IMR-90 (cell line): ENCODE measurements at regions not wholly inside any gene's neighbourhood (a gene's known extent, or its start where the extent isn't known, plus 50 kb on each side); places are given as distances from the start of the nearest gene placed in this dataset.

Source experiments
- ATAC-seq: fragments of 200-7000 bp; cut with Tn5 transposase; 2 replicates; pipeline ENCODE4 v1.9.1; 2020; ENCODE audit warnings: low read depth, mild to moderate bottlenecking, moderate library complexity
- BruUV-seq: library from RNA; stranded (reverse); fragments of 400-500 nt; replicated peaks from 2 replicates; lab custom pipeline; 2021; lab: Mats Ljungman, UMichigan
- CTCF ChIA-PET: fragments of 300-600 bp; formaldehyde crosslinking; extraction: SDS; loops from one replicate; lab custom pipeline; 2021; ENCODE audit warnings: antibody characterized with exemption; lab: Yijun Ruan, JAX
- POLR2A ChIA-PET: fragments of 300-600 bp; sonication (Branson Sonifier 250); formaldehyde crosslinking; loops from one replicate; lab custom pipeline; 2022; ENCODE audit warnings: antibody characterized with exemption; ENCODE audit not compliant: unreplicated experiment; lab: Charles Lee
- DNase-seq: peaks from one replicate; pipeline ENCODE4 v3.0.0; 2013
- H2AFZ ChIP-seq: replicated peaks from 2 replicates; pipeline ENCODE3; 2013; ENCODE audit warnings: low read length, mild to moderate bottlenecking; ENCODE audit not compliant: poor library complexity
- H2AK5ac ChIP-seq: 2 replicates; pipeline ENCODE4 v1.6.1; 2013; ENCODE audit warnings: low read depth, low read length, inconsistent platforms
- H2AK9ac ChIP-seq: replicated peaks from 2 replicates; pipeline ENCODE3; 2013; ENCODE audit warnings: mild to moderate bottlenecking, low read depth, low read length, moderate library complexity; ENCODE audit not compliant: poor library complexity
- H2BK120ac ChIP-seq: 2 replicates; pipeline ENCODE4 v1.6.1; 2013; ENCODE audit warnings: low read depth, low read length, inconsistent platforms
- H2BK15ac ChIP-seq: 3 replicates; pipeline ENCODE4 v1.6.1; 2013; ENCODE audit warnings: low read depth, low read length, inconsistent platforms
- H2BK20ac ChIP-seq: 2 replicates; pipeline ENCODE4 v1.6.1; 2013; ENCODE audit warnings: low read depth, mild to moderate bottlenecking, inconsistent platforms, low read length, moderate library complexity
- H2BK5ac ChIP-seq: 2 replicates; pipeline ENCODE4 v1.6.1; 2013; ENCODE audit warnings: mild to moderate bottlenecking, low read depth, low read length, inconsistent platforms; ENCODE audit not compliant: poor library complexity, severe bottlenecking
- H3K14ac ChIP-seq: replicated peaks from 2 replicates; pipeline ENCODE4 v1.6.1; 2013; ENCODE audit warnings: low read depth, low read length, inconsistent platforms
- H3K18ac ChIP-seq: 2 replicates; pipeline ENCODE4 v1.6.1; 2013; ENCODE audit warnings: low read depth, low read length, control low read depth
- H3K23ac ChIP-seq: 2 replicates; pipeline ENCODE4 v1.6.1; 2013; ENCODE audit warnings: low read depth, low read length, inconsistent platforms
- H3K27ac ChIP-seq: 2 replicates; pipeline ENCODE4 v1.5.1; 2013; ENCODE audit warnings: mild to moderate bottlenecking, control low read depth, low read length; ENCODE audit not compliant: insufficient read depth
- H3K27me3 ChIP-seq: 2 replicates; pipeline ENCODE4 v1.6.1; 2013; ENCODE audit warnings: low read length; ENCODE audit not compliant: control insufficient read depth, insufficient read depth
- H3K36me3 ChIP-seq: 2 replicates; pipeline ENCODE4 v1.6.1; 2013; ENCODE audit warnings: low read length, mixed read lengths; ENCODE audit not compliant: control insufficient read depth, insufficient read depth
- H3K4ac ChIP-seq: 2 replicates; pipeline ENCODE4 v1.6.1; 2013; ENCODE audit warnings: low read depth, low read length, inconsistent platforms
- H3K4me1 ChIP-seq: 2 replicates; pipeline ENCODE4 v1.6.1; 2013; ENCODE audit warnings: low read length, mixed read lengths; ENCODE audit not compliant: control insufficient read depth, insufficient read depth
- H3K4me2 ChIP-seq: 2 replicates; pipeline ENCODE4 v1.6.1; 2013; ENCODE audit warnings: low read depth, mild to moderate bottlenecking, control low read depth, low read length, moderate library complexity
- H3K4me3 ChIP-seq: 2 replicates; pipeline ENCODE4 v1.5.1; 2013; ENCODE audit warnings: low read depth, mild to moderate bottlenecking, control low read depth, low read length, moderate library complexity; ENCODE audit not compliant: insufficient read depth
- H3K56ac ChIP-seq: 2 replicates; pipeline ENCODE4 v1.6.1; 2013; ENCODE audit warnings: low read length, inconsistent platforms; ENCODE audit not compliant: insufficient read depth; ENCODE audit errors: extremely low read depth
- H3K79me1 ChIP-seq, 2 experiments: 2 replicates each; pipeline ENCODE4 v1.6.1; 2013; ENCODE audit warnings: low read length in 2 of 2, inconsistent platforms in 1 of 2, low read depth in 1 of 2
- H3K9ac ChIP-seq: 2 replicates; pipeline ENCODE4 v1.6.1; 2013; ENCODE audit warnings: low read depth, low read length, control low read depth
- H3K9me1 ChIP-seq: 2 replicates; pipeline ENCODE4 v1.6.1; 2013; ENCODE audit warnings: low read length, inconsistent platforms; ENCODE audit not compliant: insufficient read depth
- H3K9me3 ChIP-seq: 2 replicates; pipeline ENCODE4 v1.6.1; 2013; ENCODE audit warnings: low read length; ENCODE audit not compliant: control insufficient read depth, insufficient read depth
- H4K20me1 ChIP-seq: 2 replicates; pipeline ENCODE4 v1.6.1; 2013; ENCODE audit warnings: low read length, inconsistent platforms; ENCODE audit not compliant: insufficient read depth
- H4K5ac ChIP-seq: 2 replicates; pipeline ENCODE4 v1.6.1; 2013; ENCODE audit warnings: mild to moderate bottlenecking, low read depth, low read length, control low read depth
- H4K8ac ChIP-seq, 2 experiments: 2 replicates each; pipeline ENCODE4 v1.6.1; 2013; ENCODE audit warnings: low read depth in 2 of 2, low read length in 2 of 2, control low read depth in 1 of 2, inconsistent platforms in 1 of 2
- H4K91ac ChIP-seq: 2 replicates; pipeline ENCODE4 v1.6.1; 2013; ENCODE audit warnings: low read depth, low read length, inconsistent platforms; ENCODE audit not compliant: insufficient read depth
- BHLHE40 ChIP-seq: fragments of 150-350 bp; IDR thresholded peaks from 2 replicates; pipeline ENCODE4 v1.6.1; 2016; ENCODE audit warnings: mild to moderate bottlenecking, low read depth, low read length
- ELK1 ChIP-seq: fragments of 150-350 bp; IDR thresholded peaks from 2 replicates; pipeline ENCODE4 v1.6.1; 2016; ENCODE audit warnings: low read depth, mild to moderate bottlenecking, low read length, moderate library complexity, borderline replicate concordance
- NFE2L2 ChIP-seq: fragments of 150-350 bp; IDR thresholded peaks from 2 replicates; pipeline ENCODE4 v1.6.1; 2016; ENCODE audit warnings: low read depth, mild to moderate bottlenecking, low read length
- RCOR1 ChIP-seq: IDR thresholded peaks from 2 replicates; pipeline ENCODE4 v1.6.1; 2012; ENCODE audit warnings: mild to moderate bottlenecking, low read length, improper control_type of control experiment; ENCODE audit not compliant: insufficient replicate concordance
- WGBS, 2 experiments: methylation state at CpG; one replicate each; pipeline versions ENCODE4 v1.1.5 to v1.1.7; 2013; ENCODE audit warnings: missing lambda C conversion rate in 2 of 2; ENCODE audit not compliant: insufficient read length in 1 of 2; ENCODE audit errors: extremely low coverage in 2 of 2; 5-methylcytosine and 5-hydroxymethylcytosine counted together
- dilution Hi-C: fragments of 300-500 bp; cut with HindIII; formaldehyde crosslinking; loops from one replicate; pipeline ENCODE4 v1.14.3; 2018; ENCODE audit warnings: low sequenced_read_pairs; ENCODE audit not compliant: unreplicated experiment
- in situ Hi-C: fragments of 300-500 bp; cut with MboI; formaldehyde crosslinking; loops from 3 replicates; pipeline ENCODE4 v1.14.3; 2019; ENCODE audit warnings: low sequenced_read_pairs, inconsistent platforms, mixed read lengths
- intact Hi-C: fragments of 100-400 bp; cut with micrococcal nuclease; formaldehyde crosslinking; loops from 2 replicates; pipeline ENCODE4 v1.10.0; 2022

GRCh38 chr15:37394402-37395099 lies 294.2 kb upstream of the MEIS2 start:
- CTCF ChIA-PET = no interaction called here
- H3K9me3 ChIP-seq = peaks cover 3% of the 10 kb centered on the region; the same call in 1 of the 2 replicates
- intact Hi-C loops = no loop called here
- H3K4ac ChIP-seq = no peak overlapping the region
- DNase-seq = no peak
- H2BK5ac ChIP-seq = no peak overlapping the region
- H2BK20ac ChIP-seq = no peak overlapping the region
- no peak overlapping the region for H4K91ac ChIP-seq
- no peak overlapping the region for H2AK9ac ChIP-seq
- no peaks in the 10 kb centered on the region for H3K36me3 ChIP-seq
- dilution Hi-C loops = no loop called here
- WGBS, 2 experiments = no CpG with 5 or more reads among the region's 3 CpGs
- H3K4me1 ChIP-seq = no peaks in the 10 kb centered on the region
- no peak overlapping the region for H2AK5ac ChIP-seq
- no peak overlapping the region for H3K23ac ChIP-seq
- no peaks in the 10 kb centered on the region for H3K27me3 ChIP-seq
- H3K4me2 ChIP-seq = no peak overlapping the region
- H2BK120ac ChIP-seq = no peak overlapping the region
- H3K4me3 ChIP-seq = no peak overlapping the region
- no peak overlapping the region for H3K18ac ChIP-seq
- no peak overlapping the region for H3K14ac ChIP-seq
- in situ Hi-C loops = no loop called here
- H3K27ac ChIP-seq = no peak overlapping the region
- H4K5ac ChIP-seq = no peak overlapping the region
- H3K9ac ChIP-seq = no peak overlapping the region
- no peak overlapping the region for H4K8ac ChIP-seq
- H4K20me1 ChIP-seq = no peaks in the 10 kb centered on the region
- BruUV-seq = no TSS peak
- no peak overlapping the region for H3K56ac ChIP-seq
- POLR2A ChIA-PET = no interaction called here
- H2BK15ac ChIP-seq = no peak overlapping the region
- no peaks in the 10 kb centered on the region for H3K79me1 ChIP-seq
- TF ChIP-seq NFE2L2 = no peak
- no peak for TF ChIP-seq ELK1
- no peak for TF ChIP-seq RCOR1
- no peak for TF ChIP-seq BHLHE40
- no peaks in the 10 kb centered on the region for H3K9me1 ChIP-seq
- no peak overlapping the region for H2AFZ ChIP-seq
- no peak for ATAC-seq
